Liver (tissue), 3 donors: ENCODE measurements at regions not wholly inside any gene's neighbourhood (a gene's known extent, or its start where the extent isn't known, plus 50 kb on each side); places are given as distances from the start of the nearest gene placed in this dataset.

Experiments used
- CTCF ChIP-seq: fragments of 150-350 bp; IDR thresholded peaks from 2 replicates; pipeline ENCODE4 v1.5.1; 2017; ENCODE audit warnings: improper control_type of control experiment, low read depth, low read length; ENCODE audit not compliant: missing input control
- EGR1 ChIP-seq, 2 donors: IDR thresholded peaks; 2 replicates each; pipeline ENCODE4 v1.6.1; 2016 to 2018; ENCODE audit warnings: antibody characterized with exemption in 2 of 2, low read depth in 2 of 2
- GABPA ChIP-seq, 2 donors: IDR thresholded peaks in 1 of 2; conservative IDR thresholded peaks in 1 of 2; 2 replicates each; pipeline ENCODE4 v1.6.1; 2016; ENCODE audit warnings: antibody characterized with exemption in 2 of 2, mild to moderate bottlenecking in 1 of 2, moderate library complexity in 1 of 2
- HNF4A ChIP-seq, 2 donors: conservative IDR thresholded peaks; 2 replicates each; pipeline ENCODE4 v1.6.1; 2016; ENCODE audit warnings: antibody characterized with exemption in 2 of 2, mild to moderate bottlenecking in 2 of 2
- MAX ChIP-seq: IDR thresholded peaks from 2 replicates; pipeline ENCODE4 v1.6.1; 2016; ENCODE audit warnings: antibody characterized with exemption
- NR2F2 ChIP-seq: IDR thresholded peaks from 2 replicates; pipeline ENCODE4 v1.6.1; 2016; ENCODE audit warnings: antibody characterized with exemption
- RAD21 ChIP-seq, 2 donors: IDR thresholded peaks; 2 replicates each; pipeline ENCODE4 v1.6.1; 2016; ENCODE audit warnings: antibody characterized with exemption in 2 of 2, mild to moderate bottlenecking in 2 of 2
- REST ChIP-seq: IDR thresholded peaks from 2 replicates; pipeline ENCODE4 v1.6.1; 2016; ENCODE audit warnings: antibody characterized with exemption, mild to moderate bottlenecking
- SP1 ChIP-seq: IDR thresholded peaks from 2 replicates; pipeline ENCODE4 v1.6.1; 2018; ENCODE audit warnings: antibody characterized with exemption, mild to moderate bottlenecking
- TAF1 ChIP-seq: conservative IDR thresholded peaks from 2 replicates; pipeline ENCODE4 v1.6.1; 2016; ENCODE audit warnings: antibody characterized with exemption, mild to moderate bottlenecking
- YY1 ChIP-seq: IDR thresholded peaks from 2 replicates; pipeline ENCODE4 v1.6.1; 2016; ENCODE audit warnings: antibody characterized with exemption, mild to moderate bottlenecking
- ZBTB33 ChIP-seq: IDR thresholded peaks from 2 replicates; pipeline ENCODE4 v1.6.1; 2016; ENCODE audit warnings: antibody characterized with exemption
- donor health status: healthy.
- donor health status: healthy.

- no peak for TF ChIP-seq TAF1
- no peak for TF ChIP-seq REST
- TF ChIP-seq HNF4A (conservative IDR thresholded peaks at IDR 0.05) = no peak
- no peak for TF ChIP-seq RAD21 (IDR thresholded peaks at IDR 0.05)
- no peak for TF ChIP-seq CTCF
- TF ChIP-seq MAX = no peak
- no peak for TF ChIP-seq YY1
- no peak for TF ChIP-seq GABPA (IDR thresholded peaks at IDR 0.05 in 1 of 2, conservative IDR thresholded peaks at IDR 0.05 in 1 of 2)
- no peak for TF ChIP-seq EGR1 (IDR thresholded peaks at IDR 0.05; ENCODE audit: low read depth in 2 of 2)
- no peak for TF ChIP-seq NR2F2
- no peak for TF ChIP-seq SP1
- TF ChIP-seq ZBTB33 = no peak
Observed at GRCh38 chr4:100695871-100696270, 178.0 kb upstream of the EMCN start.
